ENCODE measurements at regions not wholly inside any gene's neighbourhood (a gene's known extent, or its start where the extent isn't known, plus 50 kb on each side); places are given as distances from the start of the nearest gene placed in this dataset.
"Not testable (repeated sequence)": the region's sequence is repeated elsewhere in the genome, so short reads cannot be mapped to it uniquely, and the experiment has no call there.

- no peak for DNase-seq
These were observed 203.3 kb upstream of the GRM7 start for GRCh38 chr3:6657591-6657990.

- DNase-seq: no peak
These were observed 193.6 kb upstream of the GRM7 start for GRCh38 chr3:6667354-6667753.

DNA sequence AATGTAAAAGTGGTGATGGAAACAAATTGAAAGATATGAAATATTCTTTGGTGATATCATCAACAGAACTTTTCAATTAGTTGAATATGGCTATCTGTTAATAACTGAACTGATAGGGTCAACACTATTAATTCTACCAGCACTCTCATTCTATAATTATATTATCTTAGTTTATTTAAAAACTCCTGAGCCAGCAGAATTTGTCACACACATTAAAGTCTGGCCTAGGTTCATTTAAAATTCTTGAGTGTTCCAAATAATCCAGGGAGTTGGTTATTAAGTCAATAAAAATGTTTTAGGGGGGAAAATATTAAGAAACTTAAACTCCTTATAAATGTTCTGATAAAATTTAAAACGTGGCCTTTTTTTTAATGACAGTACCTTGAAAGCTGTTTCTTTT, 189.6 kb upstream of the GRM7 start:
- no peak for DNase-seq

DNA sequence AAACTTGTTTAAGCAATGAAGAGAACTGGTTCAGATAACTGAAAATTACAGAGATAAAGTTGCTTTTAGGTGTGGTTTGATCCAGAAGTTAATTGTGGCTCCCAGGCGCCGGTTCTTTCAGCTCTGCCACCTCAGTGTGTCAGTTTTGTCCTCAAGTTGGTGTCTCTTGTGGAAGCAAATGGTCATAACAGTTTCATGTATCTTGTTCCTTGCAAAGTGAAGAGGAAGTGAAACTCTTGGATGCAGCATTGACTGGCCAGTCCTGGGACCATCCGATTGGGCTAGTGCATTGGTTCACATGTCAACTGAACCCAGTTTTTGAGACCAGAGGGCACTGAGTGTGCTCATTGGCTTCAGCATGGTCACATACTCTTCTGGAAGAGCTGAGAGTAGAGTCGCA, 181.4 kb upstream of the GRM7 start:
- DNase-seq: no peak

DNA sequence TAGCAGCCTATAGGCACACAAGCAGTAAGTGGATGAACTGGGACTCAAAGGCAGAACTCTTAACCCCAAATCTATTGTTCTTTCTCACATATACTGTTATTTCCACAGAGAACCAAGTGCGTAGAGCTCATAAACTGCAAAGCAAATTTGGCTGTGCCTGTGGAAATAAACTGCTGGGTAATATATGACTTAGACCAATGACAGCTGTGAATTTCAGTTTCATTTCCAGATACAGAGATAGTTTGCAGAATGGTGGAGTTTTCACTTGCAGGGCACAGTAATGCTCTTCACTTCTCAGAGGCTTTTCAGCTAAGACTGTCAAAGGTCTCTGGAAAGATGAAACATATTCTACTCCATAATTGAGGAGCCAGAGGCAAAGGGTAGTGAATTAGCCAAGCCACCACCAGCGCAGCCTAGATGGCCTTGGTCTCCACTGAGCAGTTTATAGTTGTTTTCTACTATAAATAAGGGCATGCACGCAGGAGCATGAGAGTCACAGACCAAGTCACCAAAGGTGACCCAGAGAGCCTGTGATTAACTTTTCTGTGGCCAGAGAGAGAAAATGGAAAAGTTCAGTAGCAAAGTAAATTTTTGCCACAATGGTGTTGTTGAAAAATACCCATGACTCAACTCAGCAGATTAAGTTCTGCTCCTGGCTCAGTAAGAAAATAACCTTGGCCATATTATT, 180.7 kb upstream of the GRM7 start:
- no peak for DNase-seq

- no peak for DNase-seq
These were observed 163.6 kb upstream of the GRM7 start for GRCh38 chr3:6697285-6697684.

- DNase-seq: no peak
These were observed 163.2 kb upstream of the GRM7 start for GRCh38 chr3:6697722-6698121.

GRCh38 chr3:6704817-6705216, 156.1 kb upstream of the GRM7 start:
- DNase-seq: not testable (repeated sequence)

DNA sequence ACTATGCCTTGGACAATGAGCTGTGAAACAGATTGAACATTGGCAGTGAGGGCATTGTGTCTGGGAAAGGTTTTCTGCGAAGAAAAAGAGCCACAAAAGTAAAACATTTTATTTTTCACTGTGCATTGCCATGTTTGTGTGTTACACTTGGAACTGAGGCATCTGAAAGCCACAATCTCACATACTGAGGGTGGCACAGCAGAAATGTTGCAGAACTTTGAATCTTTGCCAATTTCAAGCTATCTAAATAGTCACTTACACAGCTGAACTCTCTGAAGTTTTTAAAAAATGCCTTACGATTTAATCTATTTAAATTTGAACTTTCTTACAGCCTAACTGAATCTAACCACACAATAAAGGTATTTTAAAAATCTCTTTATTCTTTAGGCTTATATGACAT, 154.1 kb upstream of the GRM7 start:
- DNase-seq: no peak

DNA sequence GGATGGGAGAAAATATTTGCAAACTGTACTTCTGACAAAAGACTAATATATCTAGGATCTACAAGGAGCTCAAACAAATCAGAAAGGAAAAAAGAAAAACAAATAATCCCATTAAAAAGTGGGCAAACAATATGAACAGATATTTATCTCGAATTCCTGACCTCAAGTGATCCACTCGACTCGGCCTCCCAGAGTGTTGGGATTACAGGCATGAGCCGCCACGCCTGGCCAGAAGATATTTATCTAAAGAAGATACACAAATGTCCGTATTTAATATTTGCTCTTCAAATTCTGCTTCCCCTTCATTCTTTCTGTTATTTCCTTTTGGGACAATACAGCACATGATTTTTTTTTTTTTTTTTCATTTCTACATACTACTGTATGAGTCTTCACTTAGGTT, 151.7 kb upstream of the GRM7 start:
- no peak for DNase-seq

- no peak for DNase-seq
These were observed 146.0 kb upstream of the GRM7 start for GRCh38 chr3:6714962-6715361.

DNA sequence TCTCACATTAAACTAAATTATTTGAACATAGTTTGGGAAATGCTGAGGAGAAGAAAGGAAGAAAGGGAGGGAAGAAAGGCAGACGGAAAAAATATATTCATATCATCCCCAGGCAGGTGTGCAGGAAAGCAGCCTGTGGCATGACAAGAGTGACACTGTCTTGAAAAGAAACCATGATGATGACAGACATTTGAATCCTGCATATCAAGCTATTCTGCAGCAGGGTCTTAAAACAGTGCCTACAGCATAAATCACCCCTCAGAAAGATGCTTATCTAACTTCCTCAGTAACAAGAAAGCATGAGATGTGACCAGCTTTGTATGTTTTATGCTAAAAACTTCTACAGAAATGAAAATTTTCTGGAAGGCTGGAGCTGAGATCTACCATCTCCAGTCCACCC, 144.5 kb upstream of the GRM7 start:
- no peak for DNase-seq

- DNase-seq: no peak
These were observed 143.6 kb upstream of the GRM7 start for GRCh38 chr3:6717026-6717943.

- DNase-seq: no peak
These were observed 140.9 kb upstream of the GRM7 start for GRCh38 chr3:6719999-6720398.

GRCh38 chr3:6721491-6721890, 139.4 kb upstream of the GRM7 start:
- DNase-seq: no peak

DNA sequence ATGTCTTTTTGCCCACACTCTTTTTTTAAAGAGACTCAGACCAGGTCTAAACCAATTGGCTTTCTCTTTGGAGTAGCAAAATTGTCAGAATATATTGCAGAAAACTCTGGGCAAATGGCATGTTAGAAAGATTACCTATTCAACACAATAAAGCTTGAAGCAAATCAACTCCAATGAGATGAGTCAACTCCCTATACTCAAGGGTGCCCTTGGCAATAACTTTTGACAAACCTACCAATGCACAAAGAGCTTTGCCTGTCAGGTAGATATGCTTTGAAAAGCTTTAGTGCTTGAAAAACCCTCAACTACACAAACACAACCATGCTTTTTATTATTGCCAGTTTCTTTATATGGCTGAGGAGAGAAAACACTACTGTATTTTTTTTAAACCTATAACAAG, 137.7 kb upstream of the GRM7 start:
- no peak for DNase-seq

DNA sequence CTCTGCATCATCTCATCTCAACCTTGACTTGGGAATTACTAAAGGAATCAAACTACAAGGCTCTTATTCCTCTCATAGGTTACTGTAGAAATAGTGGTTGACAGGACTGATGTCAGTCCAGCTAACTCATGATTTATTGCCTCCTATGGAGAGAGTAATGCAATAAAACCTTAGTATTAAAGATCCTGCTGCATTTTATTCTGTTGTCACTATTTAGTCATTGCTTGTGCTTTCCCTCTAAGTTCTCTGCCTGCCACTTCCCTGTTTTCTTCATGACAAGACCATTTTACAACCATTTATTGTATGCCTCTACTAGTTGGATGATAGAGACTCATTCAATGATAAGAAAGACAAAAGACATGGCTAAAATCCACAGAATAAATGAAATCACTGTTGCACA, 134.1 kb upstream of the GRM7 start:
- no peak for DNase-seq

DNA sequence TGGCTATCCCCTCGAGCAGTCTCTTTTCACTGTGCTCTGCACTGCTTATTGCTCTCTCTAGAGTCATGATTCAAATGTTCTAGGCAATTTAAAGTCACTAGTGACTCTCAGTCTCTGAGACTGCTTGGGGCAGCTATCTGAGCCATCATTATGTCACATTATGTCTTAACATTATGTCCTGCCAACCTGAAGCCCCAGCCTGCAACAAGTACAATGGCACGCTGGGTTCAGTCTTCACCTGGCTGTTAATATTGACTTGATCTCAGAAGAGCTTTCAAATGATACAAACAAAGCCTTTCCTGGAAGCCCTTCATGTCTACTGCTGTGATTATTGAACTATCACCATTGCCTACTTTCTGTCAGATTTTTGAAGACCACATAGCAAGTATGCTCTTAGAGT, 128.1 kb upstream of the GRM7 start:
- DNase-seq: no peak

GRCh38 chr3:6733699-6734394, 127.1 kb upstream of the GRM7 start:
- DNase-seq: no peak

GRCh38 chr3:6734395-6734746, 126.5 kb upstream of the GRM7 start:
- DNase-seq: no peak

DNA sequence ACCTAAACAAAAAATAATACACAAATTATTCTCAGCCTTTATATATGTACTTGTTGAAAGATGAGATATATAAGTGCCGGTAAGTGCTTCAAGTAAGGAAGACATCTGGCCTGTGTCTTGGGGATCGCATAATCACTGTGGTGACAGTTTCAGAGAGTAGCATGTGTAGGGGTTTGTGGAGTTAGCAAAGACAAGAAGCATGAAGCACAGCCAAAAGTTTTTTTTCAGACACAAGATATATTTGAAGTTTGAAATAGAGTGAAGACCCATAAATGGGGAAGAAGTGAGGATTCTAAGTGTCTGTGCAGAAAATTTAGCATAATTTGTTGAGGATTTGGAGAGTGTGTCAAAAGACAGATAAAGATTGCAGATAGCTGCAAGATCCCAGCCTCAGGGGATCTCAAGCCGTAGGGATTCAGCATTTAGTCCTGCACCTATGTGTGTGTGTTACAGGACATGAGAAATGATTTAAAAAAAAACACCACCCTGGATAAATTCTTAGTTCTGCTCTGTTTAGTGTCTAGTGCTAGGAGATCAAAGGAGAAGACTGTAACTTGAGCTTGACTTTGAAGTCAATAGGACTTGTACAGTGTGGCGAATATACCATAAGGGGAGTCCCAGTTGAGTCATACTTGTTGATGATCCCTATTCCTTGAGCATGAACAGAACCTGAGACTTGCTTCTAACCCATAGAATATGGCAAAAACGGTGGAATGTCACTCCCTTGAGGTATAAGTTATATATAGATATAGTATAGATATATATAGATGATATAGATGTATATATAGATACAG, 123.9 kb upstream of the GRM7 start:
- DNase-seq: no peak

DNA sequence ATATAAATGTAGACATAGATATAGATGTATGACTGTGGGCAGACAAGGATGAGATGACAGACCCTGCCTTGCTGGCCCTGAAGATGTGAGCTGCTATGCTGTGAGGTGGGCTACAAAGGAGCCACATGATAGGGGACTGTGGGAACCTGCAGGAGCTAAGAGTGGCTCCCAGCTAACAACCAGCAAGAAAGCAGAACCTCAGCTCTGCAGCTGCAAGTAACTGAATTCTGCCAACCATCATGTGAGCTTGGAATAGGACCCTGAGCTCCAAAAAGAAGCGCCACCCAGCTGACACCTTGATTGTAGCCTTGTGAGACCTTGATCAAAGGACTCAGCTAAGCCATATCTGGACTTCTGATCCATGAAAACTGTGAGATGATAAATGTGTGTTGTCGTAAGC, 123.3 kb upstream of the GRM7 start:
- DNase-seq: no peak

- DNase-seq: no peak
These were observed 121.6 kb upstream of the GRM7 start for GRCh38 chr3:6739288-6739687.

Measured in midbrain (tissue), 1 donor.